Neural progenitor cell (in vitro differentiated cells): ENCODE measurements at regions not wholly inside any gene's neighbourhood (a gene's known extent, or its start where the extent isn't known, plus 50 kb on each side); places are given as distances from the start of the nearest gene placed in this dataset.

Experiments used
- DNase-seq: peaks from one replicate; pipeline ENCODE4 v3.0.0-alpha.2; 2016; ENCODE audit warnings: low spot score
- H2AFZ ChIP-seq: fragments of 200-600 bp; sonication (generic); replicated peaks from 2 replicates; pipeline ENCODE4 v1.6.1; 2016; ENCODE audit warnings: antibody characterized with exemption
- H3F3A ChIP-seq: fragments of 200-600 bp; sonication (generic); 2 replicates; pipeline ENCODE4 v1.6.1; 2016; ENCODE audit warnings: antibody characterized with exemption, low read depth
- H3K27ac ChIP-seq: fragments of 200-600 bp; sonication (generic); 2 replicates; pipeline ENCODE4 v1.5.1; 2016; ENCODE audit warnings: mild to moderate bottlenecking
- H3K27me3 ChIP-seq: fragments of 200-600 bp; sonication (generic); 2 replicates; pipeline ENCODE4 v1.6.1; 2016; ENCODE audit warnings: mild to moderate bottlenecking, moderate library complexity
- H3K36me3 ChIP-seq: fragments of 200-600 bp; sonication (generic); 2 replicates; pipeline ENCODE4 v1.5.1; 2016
- H3K4me1 ChIP-seq: fragments of 200-600 bp; sonication (generic); 2 replicates; pipeline ENCODE4 v1.6.1; 2016; ENCODE audit warnings: mixed run types
- H3K4me2 ChIP-seq: fragments of 200-600 bp; sonication (generic); 2 replicates; pipeline ENCODE4 v1.6.1; 2016
- H3K4me3 ChIP-seq: fragments of 200-600 bp; sonication (generic); 2 replicates; pipeline ENCODE4 v1.5.1; 2016
- H3K79me2 ChIP-seq: fragments of 200-600 bp; sonication (generic); 2 replicates; pipeline ENCODE4 v1.6.1; 2016; ENCODE audit warnings: low read depth
- H3K9ac ChIP-seq: fragments of 200-600 bp; sonication (generic); 2 replicates; pipeline ENCODE4 v1.6.1; 2016
- H3K9me3 ChIP-seq: fragments of 200-600 bp; sonication (generic); 2 replicates; pipeline ENCODE4 v1.5.1; 2016; ENCODE audit warnings: low read depth
- H4K20me1 ChIP-seq: fragments of 200-600 bp; sonication (generic); 2 replicates; pipeline ENCODE4 v1.6.1; 2016; ENCODE audit warnings: low read depth
- H3K27ac Mint-ChIP-seq: 3 replicates; pipeline ENCODE4 v1.8.0; 2021; ENCODE audit warnings: mixed read lengths
- H3K27me3 Mint-ChIP-seq: 2 replicates; pipeline ENCODE4 v1.8.0; 2022; ENCODE audit warnings: low read depth, mild to moderate bottlenecking, inconsistent platforms, moderate library complexity, mixed read lengths; ENCODE audit not compliant: insufficient read depth
- H3K36me3 Mint-ChIP-seq: 3 replicates; pipeline ENCODE4 v1.8.0; 2021; ENCODE audit warnings: mixed read lengths
- H3K4me1 Mint-ChIP-seq: 3 replicates; pipeline ENCODE4 v1.8.0; 2021; ENCODE audit warnings: mixed read lengths
- H3K4me3 Mint-ChIP-seq: 3 replicates; pipeline ENCODE4 v1.8.0; 2021; ENCODE audit warnings: mild to moderate bottlenecking, moderate library complexity, mixed read lengths
- H3K9me3 Mint-ChIP-seq: 3 replicates; pipeline ENCODE4 v1.8.0; 2020; ENCODE audit warnings: mixed read lengths
- CTCF ChIP-seq: fragments of 200-600 bp; sonication (generic); IDR thresholded peaks from 2 replicates; pipeline ENCODE4 v1.5.1; 2017; ENCODE audit warnings: antibody characterized with exemption, mild to moderate bottlenecking
- EZH2 ChIP-seq: fragments of 200-600 bp; sonication (generic); IDR thresholded peaks from 2 replicates; pipeline ENCODE4 v1.6.1; 2017; ENCODE audit warnings: antibody characterized with exemption, mild to moderate bottlenecking, moderate library complexity
- EZH2phosphoT487 ChIP-seq: fragments of 200-600 bp; sonication (generic); IDR thresholded peaks from 2 replicates; pipeline ENCODE4 v1.6.1; 2017; ENCODE audit warnings: antibody characterized with exemption

GRCh38 chr1:221228594-221228993 lies 349.4 kb downstream of the HLX start:
- Histone ChIP-seq H3K4me1 (peaks cover 14% of the 10 kb centered on the region), H3K36me3 (no peaks in the 10 kb centered on the region), H4K20me1 (no peaks in the 10 kb centered on the region), H3K79me2 (no peaks in the 10 kb centered on the region), H3K27me3 (peaks cover 10% of the 10 kb centered on the region), H3K9ac (no peak overlapping the region), H3F3A (no peaks in the 10 kb centered on the region), H3K4me2 (peak overlapping the region; percentile 54), H3K4me3 (no peak overlapping the region), H3K9me3 (no peaks in the 10 kb centered on the region), H2AFZ (no peak overlapping the region), H3K27ac (no peak overlapping the region)
- no peak overlapping the region for H3K27ac Mint-ChIP-seq
- peak; percentile 33 for DNase-seq
- no peak overlapping the region for H3K4me3 Mint-ChIP-seq
- TF ChIP-seq EZH2 (no peak), CTCF (no peak), EZH2phosphoT487 (no peak)
- peaks cover 4% of the 10 kb centered on the region for H3K27me3 Mint-ChIP-seq
- H3K9me3 Mint-ChIP-seq: peaks cover 18% of the 10 kb centered on the region
- peaks cover 13% of the 10 kb centered on the region for H3K4me1 Mint-ChIP-seq
- no peaks in the 10 kb centered on the region for H3K36me3 Mint-ChIP-seq

GRCh38 chr1:221230605-221231004 lies 351.4 kb downstream of the HLX start:
- TF ChIP-seq EZH2 (no peak), EZH2phosphoT487 (no peak), CTCF (no peak)
- DNase-seq: no peak
- H3K4me3 Mint-ChIP-seq: no peak overlapping the region
- peaks cover 4% of the 10 kb centered on the region for H3K27me3 Mint-ChIP-seq
- no peaks in the 10 kb centered on the region for H3F3A ChIP-seq
- peaks cover 2% of the 10 kb centered on the region for H3K9me3 Mint-ChIP-seq
- H2AFZ ChIP-seq: no peak overlapping the region
- peaks cover 10% of the 10 kb centered on the region for H3K27me3 ChIP-seq
- no peaks in the 10 kb centered on the region for H3K9me3 ChIP-seq
- H3K36me3 Mint-ChIP-seq: no peaks in the 10 kb centered on the region
- no peak overlapping the region for H3K9ac ChIP-seq
- H3K27ac ChIP-seq: no peak overlapping the region
- no peak overlapping the region for H3K27ac Mint-ChIP-seq
- H3K4me2 ChIP-seq: no peak overlapping the region
- peaks cover 14% of the 10 kb centered on the region for H3K4me1 ChIP-seq
- no peaks in the 10 kb centered on the region for H3K36me3 ChIP-seq
- no peaks in the 10 kb centered on the region for H4K20me1 ChIP-seq
- peaks cover 13% of the 10 kb centered on the region for H3K4me1 Mint-ChIP-seq
- H3K79me2 ChIP-seq: no peaks in the 10 kb centered on the region
- H3K4me3 ChIP-seq: no peak overlapping the region

GRCh38 chr1:221234791-221235190 lies 355.5 kb downstream of the HLX start:
- H3K4me3 ChIP-seq: no peak overlapping the region
- no peaks in the 10 kb centered on the region for H3K79me2 ChIP-seq
- H3K4me2 ChIP-seq: no peak overlapping the region
- H3K27me3 Mint-ChIP-seq: no peaks in the 10 kb centered on the region
- H3K27ac ChIP-seq: no peak overlapping the region
- H3K27ac Mint-ChIP-seq: no peak overlapping the region
- no peak overlapping the region for H3K9ac ChIP-seq
- DNase-seq: no peak
- TF ChIP-seq EZH2 (no peak), CTCF (no peak), EZH2phosphoT487 (no peak)
- no peak overlapping the region for H3K4me3 Mint-ChIP-seq
- no peaks in the 10 kb centered on the region for H3K4me1 ChIP-seq
- no peaks in the 10 kb centered on the region for H3K27me3 ChIP-seq
- no peaks in the 10 kb centered on the region for H3F3A ChIP-seq
- H2AFZ ChIP-seq: no peak overlapping the region
- no peaks in the 10 kb centered on the region for H3K4me1 Mint-ChIP-seq
- H4K20me1 ChIP-seq: no peaks in the 10 kb centered on the region
- no peaks in the 10 kb centered on the region for H3K36me3 ChIP-seq
- no peaks in the 10 kb centered on the region for H3K36me3 Mint-ChIP-seq
- H3K9me3 ChIP-seq: no peaks in the 10 kb centered on the region
- H3K9me3 Mint-ChIP-seq: no peaks in the 10 kb centered on the region
